Body of pancreas (tissue), 4 donors: ENCODE measurements at regions not wholly inside any gene's neighbourhood (a gene's known extent, or its start where the extent isn't known, plus 50 kb on each side); places are given as distances from the start of the nearest gene placed in this dataset.
"Not testable (repeated sequence)": the region's sequence is repeated elsewhere in the genome, so short reads cannot be mapped to it uniquely, and the experiment has no call there.

Source experiments
- CTCF ChIP-seq, 7 experiments: fragments of 450-650 bp in 4 of 7; fragments of 200-600 bp in 3 of 7; sonication (generic) in 3 of 7; IDR thresholded peaks; one replicate each; pipeline ENCODE4 v1.5.1; 2016 to 2019; ENCODE audit warnings: antibody characterized with exemption in 7 of 7
- POLR2A ChIP-seq, 3 donors: fragments of 450-650 bp; IDR thresholded peaks; one replicate each; pipeline ENCODE4 v1.6.1; 2016; ENCODE audit warnings: antibody characterized with exemption in 3 of 3, mild to moderate bottlenecking in 2 of 3

- not testable (repeated sequence) for TF ChIP-seq CTCF, POLR2A (IDR thresholded peaks at IDR 0.05)
These were observed 176.3 kb upstream of the MAGEE2 start for GRCh38 chrX:75961321-75961720.
